DND-41 (cell line): ENCODE measurements at regions not wholly inside any gene's neighbourhood (a gene's known extent, or its start where the extent isn't known, plus 50 kb on each side); places are given as distances from the start of the nearest gene placed in this dataset.

Experiments used
- EZH2 ChIP-seq: IDR thresholded peaks from 3 replicates; pipeline ENCODE4 v1.6.1; 2012; ENCODE audit warnings: borderline replicate concordance, low read depth, mild to moderate bottlenecking, moderate library complexity, low read length, inconsistent platforms; ENCODE audit not compliant: severe bottlenecking
- TF ChIP-seq, protein P1 (sequence below): IDR thresholded peaks from 2 replicates; pipeline ENCODE4 v1.5.1; 2012; ENCODE audit warnings: borderline replicate concordance, low read length, moderate library complexity, mild to moderate bottlenecking; ENCODE audit not compliant: poor library complexity, severe bottlenecking; ENCODE audit errors: extremely low read depth

- TF ChIP-seq, protein P1, sequence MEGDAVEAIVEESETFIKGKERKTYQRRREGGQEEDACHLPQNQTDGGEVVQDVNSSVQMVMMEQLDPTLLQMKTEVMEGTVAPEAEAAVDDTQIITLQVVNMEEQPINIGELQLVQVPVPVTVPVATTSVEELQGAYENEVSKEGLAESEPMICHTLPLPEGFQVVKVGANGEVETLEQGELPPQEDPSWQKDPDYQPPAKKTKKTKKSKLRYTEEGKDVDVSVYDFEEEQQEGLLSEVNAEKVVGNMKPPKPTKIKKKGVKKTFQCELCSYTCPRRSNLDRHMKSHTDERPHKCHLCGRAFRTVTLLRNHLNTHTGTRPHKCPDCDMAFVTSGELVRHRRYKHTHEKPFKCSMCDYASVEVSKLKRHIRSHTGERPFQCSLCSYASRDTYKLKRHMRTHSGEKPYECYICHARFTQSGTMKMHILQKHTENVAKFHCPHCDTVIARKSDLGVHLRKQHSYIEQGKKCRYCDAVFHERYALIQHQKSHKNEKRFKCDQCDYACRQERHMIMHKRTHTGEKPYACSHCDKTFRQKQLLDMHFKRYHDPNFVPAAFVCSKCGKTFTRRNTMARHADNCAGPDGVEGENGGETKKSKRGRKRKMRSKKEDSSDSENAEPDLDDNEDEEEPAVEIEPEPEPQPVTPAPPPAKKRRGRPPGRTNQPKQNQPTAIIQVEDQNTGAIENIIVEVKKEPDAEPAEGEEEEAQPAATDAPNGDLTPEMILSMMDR = no peak
- TF ChIP-seq EZH2 = no peak
Measured at GRCh38 chr2:41540272-41540998, 507.4 kb upstream of the PKDCC start.
